ENCODE measurements at regions not wholly inside any gene's neighbourhood (a gene's known extent, or its start where the extent isn't known, plus 50 kb on each side); places are given as distances from the start of the nearest gene placed in this dataset.

GRCh38 chr11:15677181-15677580 lies 562.5 kb downstream of the INSC start:
- TF ChIP-seq GATA2 (IDR thresholded peaks at IDR 0.05; ENCODE audit: low read depth, low read length) (no peak), GATA3 (IDR thresholded peaks at IDR 0.05; ENCODE audit: low read depth, low read length) (no peak)

All from SH-SY5Y (cell line).